HG02852 (cell line): ENCODE measurements at regions not wholly inside any gene's neighbourhood (a gene's known extent, or its start where the extent isn't known, plus 50 kb on each side); places are given as distances from the start of the nearest gene placed in this dataset.
"Not testable (repeated sequence)": the region's sequence is repeated elsewhere in the genome, so short reads cannot be mapped to it uniquely, and the experiment has no call there.

Source experiments
- ATAC-seq: cut with Tn5 transposase; IDR thresholded peaks from one replicate; pipeline ENCODE4 v1.9.1; 2021; ENCODE audit warnings: mild to moderate bottlenecking, moderate library complexity; ENCODE audit not compliant: unreplicated experiment

- ATAC-seq = no peak
These were observed 439.1 kb downstream of the XYLT1 start for GRCh38 chr16:17031484-17032268.

- no peak for ATAC-seq
These were observed 438.4 kb downstream of the XYLT1 start for GRCh38 chr16:17032332-17032731.

- ATAC-seq = no peak
These were observed 436.1 kb downstream of the XYLT1 start for GRCh38 chr16:17034477-17035252.

- no peak for ATAC-seq
These were observed 433.3 kb downstream of the XYLT1 start for GRCh38 chr16:17037499-17037898.

GRCh38 chr16:17038415-17038814, 432.3 kb downstream of the XYLT1 start:
- ATAC-seq = no peak

GRCh38 chr16:17049109-17049508, 421.7 kb downstream of the XYLT1 start:
- not testable (repeated sequence) for ATAC-seq

GRCh38 chr16:17050468-17050867, 420.3 kb downstream of the XYLT1 start:
- no peak for ATAC-seq
